T-helper 2 cell treated with Interferon-gamma antibody and Interleukin-4, amounts not matched to agents 5 μg/mL and 100 μg/mL, for 36 hours (primary cell): ENCODE measurements at regions not wholly inside any gene's neighbourhood (a gene's known extent, or its start where the extent isn't known, plus 50 kb on each side); places are given as distances from the start of the nearest gene placed in this dataset.

ENCODE experiments used
- DNase-seq: peaks from one replicate; pipeline ENCODE4 v3.0.0; 2021; ENCODE audit warnings: low spot score
- H3K27ac Mint-ChIP-seq: one replicate; pipeline ENCODE4 v1.8.0; 2021; ENCODE audit warnings: mild to moderate bottlenecking, mixed read lengths
- H3K27me3 Mint-ChIP-seq: one replicate; pipeline ENCODE4 v1.8.0; 2021; ENCODE audit warnings: low read depth, mixed read lengths
- H3K36me3 Mint-ChIP-seq: one replicate; pipeline ENCODE4 v1.8.0; 2021; ENCODE audit warnings: low read depth, mixed read lengths
- H3K4me1 Mint-ChIP-seq: one replicate; pipeline ENCODE4 v1.8.0; 2021; ENCODE audit warnings: low read depth, mixed read lengths
- H3K4me3 Mint-ChIP-seq: one replicate; pipeline ENCODE4 v1.8.0; 2022; ENCODE audit warnings: mild to moderate bottlenecking, moderate library complexity, mixed read lengths
- H3K9me3 Mint-ChIP-seq: one replicate; pipeline ENCODE4 v1.8.0; 2021; ENCODE audit warnings: mixed read lengths

DNA sequence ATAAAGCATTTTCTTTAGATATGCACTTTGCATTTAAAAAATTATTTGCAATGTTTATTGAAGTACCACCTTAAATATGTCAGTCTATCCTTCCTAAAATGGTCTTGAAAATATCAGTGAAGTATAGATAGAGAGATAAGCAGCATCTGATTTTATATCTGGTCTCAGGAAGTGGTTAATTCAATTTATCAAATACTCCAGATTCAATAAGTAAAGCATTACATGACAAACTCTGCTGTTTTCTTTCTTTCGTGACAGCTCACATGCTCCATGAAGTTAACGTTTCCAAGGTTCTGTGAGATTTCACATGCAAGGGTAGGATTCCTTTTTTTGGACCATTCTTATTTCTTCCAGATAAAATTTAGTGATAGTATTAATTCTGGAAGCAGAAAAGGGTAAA, 775.4 kb upstream of the ROBO1 start:
- Mint-ChIP-seq H3K27ac (no peak overlapping the region), H3K27me3 (no peaks in the 10 kb centered on the region), H3K4me1 (no peaks in the 10 kb centered on the region), H3K4me3 (no peak overlapping the region), H3K9me3 (peaks cover 21% of the 10 kb centered on the region), H3K36me3 (no peaks in the 10 kb centered on the region)
- no peak for DNase-seq

DNA sequence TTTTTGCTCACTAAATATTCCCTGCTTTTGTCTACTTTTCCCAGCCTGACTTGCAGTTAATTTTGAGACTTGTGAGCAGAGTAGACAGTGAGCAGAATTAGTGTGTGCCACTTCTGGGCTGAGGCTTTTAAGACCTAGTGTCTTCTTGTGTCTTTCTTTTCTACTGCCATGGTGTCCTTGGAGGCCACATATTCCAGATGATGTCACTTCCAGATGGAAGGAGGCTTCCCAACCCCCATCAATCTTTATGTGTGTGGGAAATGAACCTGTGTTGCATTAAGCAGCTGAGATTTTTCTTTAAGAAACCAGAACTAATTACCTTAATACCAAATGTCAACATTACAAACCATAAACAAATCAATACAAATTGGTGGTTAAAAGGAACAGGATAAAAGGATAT, 774.7 kb upstream of the ROBO1 start:
- Mint-ChIP-seq H3K27ac (no peak overlapping the region), H3K4me3 (no peak overlapping the region), H3K36me3 (no peaks in the 10 kb centered on the region), H3K4me1 (no peaks in the 10 kb centered on the region), H3K27me3 (no peaks in the 10 kb centered on the region), H3K9me3 (peaks cover 26% of the 10 kb centered on the region)
- DNase-seq: no peak

DNA sequence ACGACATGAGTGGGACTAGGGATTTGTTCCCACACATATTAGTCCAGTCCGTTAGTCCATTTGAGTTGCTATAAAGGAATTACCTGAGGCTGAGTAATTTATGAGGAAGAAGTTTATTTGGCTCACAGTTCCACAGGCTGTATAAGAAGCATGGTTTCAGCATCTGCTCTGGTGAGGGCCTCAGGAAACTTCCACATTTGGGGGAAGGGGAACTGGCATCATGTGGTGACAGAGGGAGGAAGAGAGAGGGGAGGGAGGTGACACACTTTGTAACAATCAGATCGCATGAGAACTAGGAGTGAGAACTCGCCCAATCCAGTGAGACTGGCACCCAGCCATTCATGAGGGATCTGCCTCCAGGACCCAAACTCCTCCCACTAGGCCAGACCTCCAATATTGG, 769.9 kb upstream of the ROBO1 start:
- H3K27ac Mint-ChIP-seq: no peak overlapping the region
- no peak overlapping the region for H3K4me3 Mint-ChIP-seq
- peaks cover 31% of the 10 kb centered on the region for H3K9me3 Mint-ChIP-seq
- no peaks in the 10 kb centered on the region for H3K36me3 Mint-ChIP-seq
- no peaks in the 10 kb centered on the region for H3K4me1 Mint-ChIP-seq
- no peaks in the 10 kb centered on the region for H3K27me3 Mint-ChIP-seq
- DNase-seq: no peak

- Mint-ChIP-seq H3K4me3 (no peak overlapping the region), H3K27me3 (no peaks in the 10 kb centered on the region), H3K9me3 (peaks cover 37% of the 10 kb centered on the region), H3K36me3 (no peaks in the 10 kb centered on the region), H3K4me1 (no peaks in the 10 kb centered on the region), H3K27ac (no peak overlapping the region)
- no peak for DNase-seq
Observed at GRCh38 chr3:80535286-80535685, 767.5 kb upstream of the ROBO1 start.

- Mint-ChIP-seq H3K27me3 (no peaks in the 10 kb centered on the region), H3K9me3 (peaks cover 37% of the 10 kb centered on the region), H3K36me3 (no peaks in the 10 kb centered on the region), H3K4me3 (no peak overlapping the region), H3K27ac (no peak overlapping the region), H3K4me1 (no peaks in the 10 kb centered on the region)
- no peak for DNase-seq
Observed at GRCh38 chr3:80533553-80533952, 765.8 kb upstream of the ROBO1 start.

- Mint-ChIP-seq H3K9me3 (peaks cover 29% of the 10 kb centered on the region), H3K36me3 (no peaks in the 10 kb centered on the region), H3K27me3 (no peaks in the 10 kb centered on the region), H3K27ac (no peak overlapping the region), H3K4me3 (no peak overlapping the region), H3K4me1 (no peaks in the 10 kb centered on the region)
- no peak for DNase-seq
Observed at GRCh38 chr3:80526153-80526552, 758.4 kb upstream of the ROBO1 start.

DNA sequence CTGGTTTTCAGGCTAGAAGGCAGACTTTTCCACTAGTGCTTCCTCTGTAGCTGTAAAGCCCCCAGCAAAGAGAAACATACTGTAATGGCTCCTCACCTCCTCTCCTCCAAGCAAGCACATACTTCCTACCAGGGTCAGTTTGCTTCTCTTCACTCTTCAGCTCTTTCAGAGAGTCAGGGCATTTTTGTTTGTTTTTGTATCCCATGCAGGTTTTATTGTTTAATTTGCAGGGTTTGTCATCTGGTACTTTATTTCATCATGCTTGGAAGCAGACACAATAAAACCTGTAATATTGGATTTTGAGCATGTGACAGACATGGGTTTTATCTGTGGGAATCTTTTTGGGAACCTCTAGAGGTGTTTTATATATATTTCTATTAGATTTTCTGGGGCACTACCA, 753.3 kb upstream of the ROBO1 start:
- no peaks in the 10 kb centered on the region for H3K4me1 Mint-ChIP-seq
- no peaks in the 10 kb centered on the region for H3K36me3 Mint-ChIP-seq
- no peaks in the 10 kb centered on the region for H3K27me3 Mint-ChIP-seq
- H3K27ac Mint-ChIP-seq: no peak overlapping the region
- H3K9me3 Mint-ChIP-seq: peaks cover 24% of the 10 kb centered on the region
- no peak for DNase-seq
- no peak overlapping the region for H3K4me3 Mint-ChIP-seq

- Mint-ChIP-seq H3K4me1 (no peaks in the 10 kb centered on the region), H3K4me3 (no peak overlapping the region), H3K36me3 (no peaks in the 10 kb centered on the region), H3K27me3 (no peaks in the 10 kb centered on the region), H3K27ac (no peak overlapping the region), H3K9me3 (peaks cover 27% of the 10 kb centered on the region)
- no peak for DNase-seq
Observed at GRCh38 chr3:80519436-80519835, 751.6 kb upstream of the ROBO1 start.

- Mint-ChIP-seq H3K27me3 (no peaks in the 10 kb centered on the region), H3K4me1 (no peaks in the 10 kb centered on the region), H3K9me3 (peaks cover 22% of the 10 kb centered on the region), H3K36me3 (no peaks in the 10 kb centered on the region), H3K27ac (no peak overlapping the region), H3K4me3 (no peak overlapping the region)
- DNase-seq: no peak
Observed at GRCh38 chr3:80496452-80496851, 728.7 kb upstream of the ROBO1 start.

GRCh38 chr3:80492162-80492561, 724.4 kb upstream of the ROBO1 start:
- H3K27me3 Mint-ChIP-seq: no peaks in the 10 kb centered on the region
- H3K4me1 Mint-ChIP-seq: no peaks in the 10 kb centered on the region
- peaks cover 17% of the 10 kb centered on the region for H3K9me3 Mint-ChIP-seq
- no peak for DNase-seq
- H3K4me3 Mint-ChIP-seq: no peak overlapping the region
- H3K36me3 Mint-ChIP-seq: no peaks in the 10 kb centered on the region
- no peak overlapping the region for H3K27ac Mint-ChIP-seq

- Mint-ChIP-seq H3K4me1 (no peaks in the 10 kb centered on the region), H3K27me3 (no peaks in the 10 kb centered on the region), H3K9me3 (peaks cover 34% of the 10 kb centered on the region), H3K4me3 (no peak overlapping the region), H3K27ac (no peak overlapping the region), H3K36me3 (no peaks in the 10 kb centered on the region)
- no peak for DNase-seq
Observed at GRCh38 chr3:80472961-80473360, 705.2 kb upstream of the ROBO1 start.

- no peak for DNase-seq
- H3K36me3 Mint-ChIP-seq: no peaks in the 10 kb centered on the region
- H3K27ac Mint-ChIP-seq: no peak overlapping the region
- no peak overlapping the region for H3K4me3 Mint-ChIP-seq
- H3K9me3 Mint-ChIP-seq: peaks cover 32% of the 10 kb centered on the region
- no peaks in the 10 kb centered on the region for H3K4me1 Mint-ChIP-seq
- H3K27me3 Mint-ChIP-seq: no peaks in the 10 kb centered on the region
Observed at GRCh38 chr3:80472459-80472858, 704.7 kb upstream of the ROBO1 start.

DNA sequence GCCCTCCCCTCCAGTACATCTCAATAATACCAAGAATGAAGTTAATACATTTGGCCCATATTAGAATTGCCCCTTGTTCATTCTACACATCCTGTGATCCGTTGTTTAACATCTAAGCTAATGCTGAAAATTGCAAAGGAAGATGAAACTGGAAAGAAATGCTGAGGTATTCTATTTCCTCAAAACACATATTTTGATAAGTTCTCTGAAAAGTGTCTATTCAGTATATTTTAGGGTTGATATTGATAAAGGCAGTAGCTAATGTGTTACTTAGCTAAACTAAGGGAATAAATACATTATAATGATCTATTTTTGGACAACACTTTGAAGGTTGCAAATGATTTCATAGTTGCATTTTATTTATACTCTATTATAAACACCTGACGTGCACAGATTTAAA, 702.6 kb upstream of the ROBO1 start:
- Mint-ChIP-seq H3K27ac (no peak overlapping the region), H3K27me3 (no peaks in the 10 kb centered on the region), H3K36me3 (no peaks in the 10 kb centered on the region), H3K9me3 (peaks cover 45% of the 10 kb centered on the region), H3K4me1 (no peaks in the 10 kb centered on the region), H3K4me3 (no peak overlapping the region)
- no peak for DNase-seq

- Mint-ChIP-seq H3K27me3 (no peaks in the 10 kb centered on the region), H3K4me1 (no peaks in the 10 kb centered on the region), H3K9me3 (peaks cover 46% of the 10 kb centered on the region), H3K36me3 (no peaks in the 10 kb centered on the region), H3K4me3 (no peak overlapping the region), H3K27ac (no peak overlapping the region)
- DNase-seq: no peak
Observed at GRCh38 chr3:80465746-80466145, 697.9 kb upstream of the ROBO1 start.

DNA sequence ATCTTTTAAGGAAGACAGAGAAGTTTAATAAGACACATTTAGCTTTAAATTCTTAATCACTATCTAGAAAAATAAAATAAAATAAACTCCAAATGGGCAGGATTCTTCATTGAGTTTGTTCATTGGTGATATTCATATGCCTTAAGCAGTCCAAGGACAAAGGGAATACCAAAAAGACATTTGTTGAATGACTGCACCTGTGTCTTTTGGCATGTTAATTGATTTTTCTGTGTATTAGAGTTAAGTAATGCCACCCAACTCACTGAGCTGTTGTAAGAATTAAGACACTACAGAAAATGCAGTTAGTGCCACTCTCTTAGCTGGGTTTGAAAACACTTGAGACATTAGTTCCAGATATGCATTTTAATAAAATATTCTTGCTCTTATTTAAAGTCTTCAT, 683.6 kb upstream of the ROBO1 start:
- Mint-ChIP-seq H3K4me1 (no peaks in the 10 kb centered on the region), H3K9me3 (no peaks in the 10 kb centered on the region), H3K27ac (no peak overlapping the region), H3K36me3 (no peaks in the 10 kb centered on the region), H3K27me3 (no peaks in the 10 kb centered on the region), H3K4me3 (no peak overlapping the region)
- no peak for DNase-seq
